ENCODE measurements at regions not wholly inside any gene's neighbourhood (a gene's known extent, or its start where the extent isn't known, plus 50 kb on each side); places are given as distances from the start of the nearest gene placed in this dataset.

DNA sequence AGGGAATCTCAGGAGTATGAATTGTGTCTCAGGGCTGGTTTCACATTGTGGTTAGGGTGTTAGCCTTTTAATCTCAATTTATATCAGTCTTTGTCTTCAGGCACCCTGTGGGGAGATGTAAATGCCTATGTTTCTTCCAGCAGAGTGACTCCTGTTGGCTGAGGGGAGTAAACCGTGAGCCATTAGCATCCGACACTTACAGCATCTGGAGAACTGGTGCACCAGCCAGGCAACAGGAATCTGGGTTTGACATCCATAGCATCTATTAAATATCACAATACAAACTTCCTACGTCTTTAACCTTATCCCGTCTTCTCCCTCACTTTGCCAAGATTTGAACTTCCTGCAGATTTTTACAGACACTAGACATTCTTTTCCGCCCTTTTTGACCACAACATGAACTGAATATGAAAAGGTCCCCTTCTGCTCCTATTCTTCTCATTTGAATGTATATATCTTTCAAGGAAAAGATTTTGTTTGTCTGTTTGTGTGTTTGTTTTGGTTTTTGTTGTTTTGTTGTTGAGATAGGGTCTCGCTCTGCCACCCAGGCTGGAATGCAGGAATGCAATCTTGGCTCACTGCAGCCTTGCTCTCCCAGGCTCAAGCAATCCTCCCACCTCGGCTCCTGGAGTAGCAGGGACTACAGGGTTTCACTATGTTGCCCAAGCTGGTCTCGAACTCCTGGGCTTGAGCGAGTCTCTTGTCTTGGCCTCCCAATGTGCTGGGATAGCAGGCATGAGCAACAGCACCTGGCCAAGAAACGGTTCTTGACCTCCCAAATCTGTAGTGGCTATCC is 626.2 kb downstream of the TLR4 start:
- TF ChIP-seq, protein P1, sequence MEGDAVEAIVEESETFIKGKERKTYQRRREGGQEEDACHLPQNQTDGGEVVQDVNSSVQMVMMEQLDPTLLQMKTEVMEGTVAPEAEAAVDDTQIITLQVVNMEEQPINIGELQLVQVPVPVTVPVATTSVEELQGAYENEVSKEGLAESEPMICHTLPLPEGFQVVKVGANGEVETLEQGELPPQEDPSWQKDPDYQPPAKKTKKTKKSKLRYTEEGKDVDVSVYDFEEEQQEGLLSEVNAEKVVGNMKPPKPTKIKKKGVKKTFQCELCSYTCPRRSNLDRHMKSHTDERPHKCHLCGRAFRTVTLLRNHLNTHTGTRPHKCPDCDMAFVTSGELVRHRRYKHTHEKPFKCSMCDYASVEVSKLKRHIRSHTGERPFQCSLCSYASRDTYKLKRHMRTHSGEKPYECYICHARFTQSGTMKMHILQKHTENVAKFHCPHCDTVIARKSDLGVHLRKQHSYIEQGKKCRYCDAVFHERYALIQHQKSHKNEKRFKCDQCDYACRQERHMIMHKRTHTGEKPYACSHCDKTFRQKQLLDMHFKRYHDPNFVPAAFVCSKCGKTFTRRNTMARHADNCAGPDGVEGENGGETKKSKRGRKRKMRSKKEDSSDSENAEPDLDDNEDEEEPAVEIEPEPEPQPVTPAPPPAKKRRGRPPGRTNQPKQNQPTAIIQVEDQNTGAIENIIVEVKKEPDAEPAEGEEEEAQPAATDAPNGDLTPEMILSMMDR (IDR thresholded peaks at IDR 0.05) = peak; percentile 21
- TF ChIP-seq EZH2 (IDR thresholded peaks at IDR 0.05) = no peak
- TF ChIP-seq EZH2phosphoT487 (IDR thresholded peaks at IDR 0.05) = no peak
